DOHH2 (cell line): ENCODE measurements at regions not wholly inside any gene's neighbourhood (a gene's known extent, or its start where the extent isn't known, plus 50 kb on each side); places are given as distances from the start of the nearest gene placed in this dataset.

ENCODE experiments used
- EZH2phosphoT487 ChIP-seq: fragments of 200-600 bp; sonication (generic); IDR thresholded peaks from 2 replicates; pipeline ENCODE4 v1.6.1; 2017; ENCODE audit warnings: borderline replicate concordance, mild to moderate bottlenecking, antibody characterized with exemption, low read length, moderate library complexity, mixed read lengths
- TF ChIP-seq, protein P1 (sequence below): fragments of 200-600 bp; sonication (generic); IDR thresholded peaks from one replicate; pipeline ENCODE4 v1.5.1; 2014; ENCODE audit warnings: antibody characterized with exemption, mild to moderate bottlenecking, low read depth, low read length; ENCODE audit not compliant: poor library complexity, severe bottlenecking

DNA sequence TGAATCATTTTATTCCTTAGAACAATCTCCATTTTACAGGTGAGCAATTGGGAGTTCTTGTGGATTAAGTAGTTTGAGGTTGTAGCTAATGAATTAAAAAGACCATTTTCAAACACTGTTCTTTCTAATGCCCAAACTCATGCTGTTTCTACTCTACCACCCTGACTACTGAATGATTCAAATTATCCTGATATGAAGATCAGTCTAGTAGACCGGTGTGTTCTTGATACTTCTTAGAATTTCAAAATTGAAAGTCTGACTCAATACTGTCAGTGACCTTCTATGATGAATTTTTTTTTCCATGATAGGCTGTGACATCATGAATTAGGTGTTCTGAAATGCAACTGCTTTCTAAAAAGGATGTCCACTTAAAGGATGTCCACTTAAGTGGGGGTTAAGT, 515.5 kb downstream of the DMAC1 start:
- TF ChIP-seq, protein P1, sequence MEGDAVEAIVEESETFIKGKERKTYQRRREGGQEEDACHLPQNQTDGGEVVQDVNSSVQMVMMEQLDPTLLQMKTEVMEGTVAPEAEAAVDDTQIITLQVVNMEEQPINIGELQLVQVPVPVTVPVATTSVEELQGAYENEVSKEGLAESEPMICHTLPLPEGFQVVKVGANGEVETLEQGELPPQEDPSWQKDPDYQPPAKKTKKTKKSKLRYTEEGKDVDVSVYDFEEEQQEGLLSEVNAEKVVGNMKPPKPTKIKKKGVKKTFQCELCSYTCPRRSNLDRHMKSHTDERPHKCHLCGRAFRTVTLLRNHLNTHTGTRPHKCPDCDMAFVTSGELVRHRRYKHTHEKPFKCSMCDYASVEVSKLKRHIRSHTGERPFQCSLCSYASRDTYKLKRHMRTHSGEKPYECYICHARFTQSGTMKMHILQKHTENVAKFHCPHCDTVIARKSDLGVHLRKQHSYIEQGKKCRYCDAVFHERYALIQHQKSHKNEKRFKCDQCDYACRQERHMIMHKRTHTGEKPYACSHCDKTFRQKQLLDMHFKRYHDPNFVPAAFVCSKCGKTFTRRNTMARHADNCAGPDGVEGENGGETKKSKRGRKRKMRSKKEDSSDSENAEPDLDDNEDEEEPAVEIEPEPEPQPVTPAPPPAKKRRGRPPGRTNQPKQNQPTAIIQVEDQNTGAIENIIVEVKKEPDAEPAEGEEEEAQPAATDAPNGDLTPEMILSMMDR = no peak
- no peak for TF ChIP-seq EZH2phosphoT487
